ENCODE measurements at regions not wholly inside any gene's neighbourhood (a gene's known extent, or its start where the extent isn't known, plus 50 kb on each side); places are given as distances from the start of the nearest gene placed in this dataset.

DNA sequence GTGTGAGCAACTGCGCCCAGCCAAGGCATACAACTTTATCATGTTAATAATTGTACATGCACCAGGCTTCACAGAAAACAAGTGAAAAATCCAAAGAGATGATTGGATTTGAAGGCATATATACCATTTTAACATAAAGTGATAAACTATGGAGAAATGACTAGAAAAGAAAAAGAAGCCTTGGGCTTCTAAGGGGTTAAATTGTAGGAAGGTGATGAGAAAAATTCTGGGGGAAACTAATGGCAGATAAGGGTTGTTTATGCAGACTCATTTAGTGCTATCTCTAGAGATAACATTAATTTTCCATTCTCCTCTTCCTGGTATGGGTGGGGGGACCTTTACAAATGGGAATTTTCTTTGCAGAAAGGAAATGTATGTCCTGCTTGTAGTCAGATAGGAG is 154.0 kb downstream of the TMEM17 start:
- TF ChIP-seq, protein P1, sequence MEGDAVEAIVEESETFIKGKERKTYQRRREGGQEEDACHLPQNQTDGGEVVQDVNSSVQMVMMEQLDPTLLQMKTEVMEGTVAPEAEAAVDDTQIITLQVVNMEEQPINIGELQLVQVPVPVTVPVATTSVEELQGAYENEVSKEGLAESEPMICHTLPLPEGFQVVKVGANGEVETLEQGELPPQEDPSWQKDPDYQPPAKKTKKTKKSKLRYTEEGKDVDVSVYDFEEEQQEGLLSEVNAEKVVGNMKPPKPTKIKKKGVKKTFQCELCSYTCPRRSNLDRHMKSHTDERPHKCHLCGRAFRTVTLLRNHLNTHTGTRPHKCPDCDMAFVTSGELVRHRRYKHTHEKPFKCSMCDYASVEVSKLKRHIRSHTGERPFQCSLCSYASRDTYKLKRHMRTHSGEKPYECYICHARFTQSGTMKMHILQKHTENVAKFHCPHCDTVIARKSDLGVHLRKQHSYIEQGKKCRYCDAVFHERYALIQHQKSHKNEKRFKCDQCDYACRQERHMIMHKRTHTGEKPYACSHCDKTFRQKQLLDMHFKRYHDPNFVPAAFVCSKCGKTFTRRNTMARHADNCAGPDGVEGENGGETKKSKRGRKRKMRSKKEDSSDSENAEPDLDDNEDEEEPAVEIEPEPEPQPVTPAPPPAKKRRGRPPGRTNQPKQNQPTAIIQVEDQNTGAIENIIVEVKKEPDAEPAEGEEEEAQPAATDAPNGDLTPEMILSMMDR (conservative IDR thresholded peaks at IDR 0.05), result no peak
- no peak for TF ChIP-seq EZH2 (IDR thresholded peaks at IDR 0.05; ENCODE audit: low read depth)

All from PC-9 (cell line).